PC-3 (cell line): ENCODE measurements at regions not wholly inside any gene's neighbourhood (a gene's known extent, or its start where the extent isn't known, plus 50 kb on each side); places are given as distances from the start of the nearest gene placed in this dataset.

Experiments used
- ATAC-seq: fragments of 200-7000 bp; cut with Tn5 transposase; 2 replicates; pipeline ENCODE4 v1.9.1; 2020; ENCODE audit warnings: mild to moderate bottlenecking, moderate library complexity
- BruUV-seq: library from RNA; stranded (reverse); fragments of 400-500 nt; replicated peaks from 2 replicates; lab custom pipeline; 2021; lab: Mats Ljungman, UMichigan
- CTCF ChIA-PET: fragments of 300-600 bp; sonication (Branson Sonifier 250); formaldehyde crosslinking; loops from one replicate; lab custom pipeline; 2022; ENCODE audit warnings: antibody characterized with exemption; lab: Charles Lee
- POLR2A ChIA-PET: fragments of 300-600 bp; sonication (Branson Sonifier 250); formaldehyde crosslinking; loops from one replicate; lab custom pipeline; 2022; ENCODE audit warnings: antibody characterized with exemption; ENCODE audit not compliant: unreplicated experiment; lab: Charles Lee
- DNase-seq: peaks from one replicate; pipeline ENCODE4 v3.0.0-alpha.2; 2015
- H2AFZ ChIP-seq: fragments of 300-600 bp; sonication (generic); 2 replicates; pipeline ENCODE4 v1.6.0; 2016; ENCODE audit warnings: antibody characterized with exemption, low read length
- H3F3A ChIP-seq: fragments of 300-600 bp; sonication (generic); one replicate; pipeline ENCODE4 v1.6.0; 2017; ENCODE audit warnings: antibody characterized with exemption, low read length, control low read depth, mild to moderate bottlenecking; ENCODE audit not compliant: unreplicated experiment
- H3K27ac ChIP-seq: fragments of 300-600 bp; sonication (generic); 2 replicates; pipeline ENCODE4 v1.5.1; 2016; ENCODE audit warnings: mild to moderate bottlenecking, low read length
- H3K27me3 ChIP-seq: fragments of 300-600 bp; sonication (generic); 2 replicates; pipeline ENCODE4 v1.6.1; 2016; ENCODE audit warnings: low read length, mixed read lengths
- H3K36me3 ChIP-seq: fragments of 300-600 bp; sonication (generic); 2 replicates; pipeline ENCODE4 v1.6.1; 2016; ENCODE audit warnings: low read depth, mixed run types, low read length, mixed read lengths
- H3K4me1 ChIP-seq: fragments of 300-600 bp; sonication (generic); 2 replicates; pipeline ENCODE4 v1.5.1; 2016; ENCODE audit warnings: low read length; ENCODE audit not compliant: insufficient read depth
- H3K4me2 ChIP-seq: fragments of 300-600 bp; sonication (generic); 2 replicates; pipeline ENCODE4 v1.6.0; 2016; ENCODE audit warnings: low read length
- H3K4me3 ChIP-seq: fragments of 300-600 bp; sonication (generic); 2 replicates; pipeline ENCODE4 v1.5.1; 2016; ENCODE audit warnings: mild to moderate bottlenecking, low read length, mixed read lengths
- H3K79me2 ChIP-seq: fragments of 300-600 bp; sonication (generic); 2 replicates; pipeline ENCODE4 v1.6.1; 2017; ENCODE audit warnings: low read length, mixed read lengths
- H3K9ac ChIP-seq: fragments of 300-600 bp; sonication (generic); 2 replicates; pipeline ENCODE4 v1.6.0; 2016; ENCODE audit warnings: mild to moderate bottlenecking, low read length
- H3K9me2 ChIP-seq: fragments of 300-600 bp; sonication (generic); replicated peaks from 2 replicates; pipeline ENCODE4 v1.6.1; 2016; ENCODE audit warnings: mixed run types, low read length, mixed read lengths
- H3K9me3 ChIP-seq: fragments of 300-600 bp; sonication (generic); 2 replicates; pipeline ENCODE4 v1.6.1; 2016; ENCODE audit warnings: low read length, mixed read lengths
- H4K20me1 ChIP-seq: fragments of 300-600 bp; sonication (generic); 2 replicates; pipeline ENCODE4 v1.6.1; 2016; ENCODE audit warnings: low read length, mixed read lengths
- CTCF ChIP-seq: fragments of 300-600 bp; sonication (generic); conservative IDR thresholded peaks from 2 replicates; pipeline ENCODE4 v1.5.1; 2017; ENCODE audit warnings: antibody characterized with exemption, low read depth, mild to moderate bottlenecking, low read length
- EZH2 ChIP-seq: fragments of 300-600 bp; sonication (generic); IDR thresholded peaks from one replicate; pipeline ENCODE4 v1.6.1; 2017; ENCODE audit warnings: antibody characterized with exemption, mild to moderate bottlenecking, low read length; ENCODE audit not compliant: unreplicated experiment
- EZH2phosphoT487 ChIP-seq: fragments of 300-600 bp; sonication (generic); IDR thresholded peaks from 2 replicates; pipeline ENCODE4 v1.6.1; 2018; ENCODE audit warnings: mild to moderate bottlenecking, antibody characterized with exemption, low read length, borderline replicate concordance
- intact Hi-C: fragments of 100-400 bp; cut with micrococcal nuclease; formaldehyde crosslinking; loops from 2 replicates; pipeline ENCODE4 v1.9.0; 2023

GRCh38 chr5:145465474-145466263, 369.5 kb downstream of the PRELID2 start:
- Histone ChIP-seq H4K20me1 (no peaks in the 10 kb centered on the region), H3K9ac (no peak overlapping the region), H3K4me2 (no peak overlapping the region), H3K36me3 (no peaks in the 10 kb centered on the region), H3K27me3 (no peaks in the 10 kb centered on the region), H3K79me2 (no peaks in the 10 kb centered on the region), H2AFZ (no peak overlapping the region), H3K4me3 (no peak overlapping the region), H3F3A (no peaks in the 10 kb centered on the region), H3K9me3 (no peaks in the 10 kb centered on the region), H3K4me1 (no peaks in the 10 kb centered on the region), H3K27ac (no peak overlapping the region), H3K9me2 (no peaks in the 10 kb centered on the region)
- no peak for DNase-seq
- TF ChIP-seq CTCF: no peak
- TF ChIP-seq EZH2: no peak
- TF ChIP-seq EZH2phosphoT487: no peak
- no peak for ATAC-seq
- intact Hi-C loops: no loop called here
- no TSS peak for BruUV-seq
- POLR2A ChIA-PET: no interaction called here
- CTCF ChIA-PET: no interaction called here

- Histone ChIP-seq H3K9me2 (no peaks in the 10 kb centered on the region), H3K27ac (no peak overlapping the region), H2AFZ (no peak overlapping the region), H3K27me3 (no peaks in the 10 kb centered on the region), H3K9ac (no peak overlapping the region), H3F3A (no peaks in the 10 kb centered on the region), H3K4me1 (no peaks in the 10 kb centered on the region), H3K79me2 (no peaks in the 10 kb centered on the region), H4K20me1 (no peaks in the 10 kb centered on the region), H3K4me2 (no peak overlapping the region), H3K9me3 (no peaks in the 10 kb centered on the region), H3K36me3 (no peaks in the 10 kb centered on the region), H3K4me3 (no peak overlapping the region)
- ChIA-PET POLR2A (no interaction called here), CTCF (no interaction called here)
- DNase-seq: no peak
- TF ChIP-seq EZH2 (no peak), EZH2phosphoT487 (no peak), CTCF (no peak)
- BruUV-seq: no TSS peak
- ATAC-seq: no peak
- intact Hi-C loops: no loop called here
Measured at GRCh38 chr5:145464171-145464570, 371.0 kb downstream of the PRELID2 start.

- CTCF ChIA-PET: no interaction called here
- H3K36me3 ChIP-seq: no peaks in the 10 kb centered on the region
- H3K4me1 ChIP-seq: no peaks in the 10 kb centered on the region
- no peak overlapping the region for H2AFZ ChIP-seq
- BruUV-seq: no TSS peak
- H3K27ac ChIP-seq: no peak overlapping the region
- no peaks in the 10 kb centered on the region for H3K9me3 ChIP-seq
- H3K27me3 ChIP-seq: no peaks in the 10 kb centered on the region
- ATAC-seq (no peak), DNase-seq (no peak)
- no peaks in the 10 kb centered on the region for H4K20me1 ChIP-seq
- POLR2A ChIA-PET: no interaction called here
- no peak for TF ChIP-seq EZH2
- no peak for TF ChIP-seq CTCF
- TF ChIP-seq EZH2phosphoT487: no peak
- no peaks in the 10 kb centered on the region for H3K9me2 ChIP-seq
- no peaks in the 10 kb centered on the region for H3K79me2 ChIP-seq
- H3K9ac ChIP-seq: no peak overlapping the region
- intact Hi-C loops: no loop called here
- no peak overlapping the region for H3K4me2 ChIP-seq
- no peak overlapping the region for H3K4me3 ChIP-seq
- H3F3A ChIP-seq: no peaks in the 10 kb centered on the region
Measured at GRCh38 chr5:145463634-145464033, 371.5 kb downstream of the PRELID2 start.
